Type B pancreatic cell (in vitro differentiated cells): ENCODE measurements at regions not wholly inside any gene's neighbourhood (a gene's known extent, or its start where the extent isn't known, plus 50 kb on each side); places are given as distances from the start of the nearest gene placed in this dataset.

Experiments
- DNase-seq: peaks from one replicate; pipeline ENCODE4 v3.0.0; 2021; ENCODE audit warnings: mixed read lengths; ENCODE audit not compliant: unreplicated experiment; ENCODE audit errors: extremely low spot score
- H3K27ac Mint-ChIP-seq: 2 replicates; pipeline ENCODE4 v1.8.0; 2021; ENCODE audit warnings: mild to moderate bottlenecking, mixed read lengths
- H3K27me3 Mint-ChIP-seq: 2 replicates; pipeline ENCODE4 v1.8.0; 2021; ENCODE audit warnings: mixed read lengths
- H3K36me3 Mint-ChIP-seq: 2 replicates; pipeline ENCODE4 v1.8.0; 2021; ENCODE audit warnings: mixed read lengths
- H3K4me1 Mint-ChIP-seq: one replicate; pipeline ENCODE4 v1.8.0; 2021; ENCODE audit warnings: mixed read lengths; ENCODE audit not compliant: unreplicated experiment
- H3K4me3 Mint-ChIP-seq: 2 replicates; pipeline ENCODE4 v1.8.0; 2021; ENCODE audit warnings: mild to moderate bottlenecking, mixed read lengths
- H3K9me3 Mint-ChIP-seq: 2 replicates; pipeline ENCODE4 v1.8.0; 2021; ENCODE audit warnings: mixed read lengths
- TF ChIP-seq, protein P1 (sequence below): fragments of 200-600 bp; sonication (generic); conservative IDR thresholded peaks from 2 replicates; pipeline ENCODE4 v1.5.0; 2021; ENCODE audit warnings: antibody characterized with exemption, mild to moderate bottlenecking

DNA sequence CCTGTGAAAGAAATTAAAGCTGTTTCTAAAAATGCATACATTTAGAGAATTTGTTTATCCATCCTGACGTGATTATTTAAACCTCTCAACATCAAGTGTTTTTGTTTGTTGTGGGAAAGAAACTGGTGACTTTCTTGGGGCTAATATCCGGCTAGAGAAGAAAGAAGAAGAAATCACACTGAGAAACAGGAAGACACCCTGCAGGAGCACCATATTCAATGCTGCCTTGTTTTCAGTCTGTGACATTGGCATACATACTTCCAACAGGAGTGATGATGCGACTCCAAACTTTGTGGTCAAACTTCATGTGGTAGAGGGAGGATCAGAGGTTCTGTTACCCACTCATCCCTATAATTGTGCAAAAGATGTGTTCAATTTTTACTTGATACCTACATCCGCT, 997.6 kb upstream of the CITED2 start:
- Mint-ChIP-seq H3K27me3 (no peaks in the 10 kb centered on the region), H3K9me3 (no peaks in the 10 kb centered on the region), H3K4me3 (no peak overlapping the region), H3K4me1 (no peaks in the 10 kb centered on the region), H3K27ac (no peak overlapping the region), H3K36me3 (no peaks in the 10 kb centered on the region)
- DNase-seq, result no peak
- TF ChIP-seq, protein P1, sequence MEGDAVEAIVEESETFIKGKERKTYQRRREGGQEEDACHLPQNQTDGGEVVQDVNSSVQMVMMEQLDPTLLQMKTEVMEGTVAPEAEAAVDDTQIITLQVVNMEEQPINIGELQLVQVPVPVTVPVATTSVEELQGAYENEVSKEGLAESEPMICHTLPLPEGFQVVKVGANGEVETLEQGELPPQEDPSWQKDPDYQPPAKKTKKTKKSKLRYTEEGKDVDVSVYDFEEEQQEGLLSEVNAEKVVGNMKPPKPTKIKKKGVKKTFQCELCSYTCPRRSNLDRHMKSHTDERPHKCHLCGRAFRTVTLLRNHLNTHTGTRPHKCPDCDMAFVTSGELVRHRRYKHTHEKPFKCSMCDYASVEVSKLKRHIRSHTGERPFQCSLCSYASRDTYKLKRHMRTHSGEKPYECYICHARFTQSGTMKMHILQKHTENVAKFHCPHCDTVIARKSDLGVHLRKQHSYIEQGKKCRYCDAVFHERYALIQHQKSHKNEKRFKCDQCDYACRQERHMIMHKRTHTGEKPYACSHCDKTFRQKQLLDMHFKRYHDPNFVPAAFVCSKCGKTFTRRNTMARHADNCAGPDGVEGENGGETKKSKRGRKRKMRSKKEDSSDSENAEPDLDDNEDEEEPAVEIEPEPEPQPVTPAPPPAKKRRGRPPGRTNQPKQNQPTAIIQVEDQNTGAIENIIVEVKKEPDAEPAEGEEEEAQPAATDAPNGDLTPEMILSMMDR, result no peak

DNA sequence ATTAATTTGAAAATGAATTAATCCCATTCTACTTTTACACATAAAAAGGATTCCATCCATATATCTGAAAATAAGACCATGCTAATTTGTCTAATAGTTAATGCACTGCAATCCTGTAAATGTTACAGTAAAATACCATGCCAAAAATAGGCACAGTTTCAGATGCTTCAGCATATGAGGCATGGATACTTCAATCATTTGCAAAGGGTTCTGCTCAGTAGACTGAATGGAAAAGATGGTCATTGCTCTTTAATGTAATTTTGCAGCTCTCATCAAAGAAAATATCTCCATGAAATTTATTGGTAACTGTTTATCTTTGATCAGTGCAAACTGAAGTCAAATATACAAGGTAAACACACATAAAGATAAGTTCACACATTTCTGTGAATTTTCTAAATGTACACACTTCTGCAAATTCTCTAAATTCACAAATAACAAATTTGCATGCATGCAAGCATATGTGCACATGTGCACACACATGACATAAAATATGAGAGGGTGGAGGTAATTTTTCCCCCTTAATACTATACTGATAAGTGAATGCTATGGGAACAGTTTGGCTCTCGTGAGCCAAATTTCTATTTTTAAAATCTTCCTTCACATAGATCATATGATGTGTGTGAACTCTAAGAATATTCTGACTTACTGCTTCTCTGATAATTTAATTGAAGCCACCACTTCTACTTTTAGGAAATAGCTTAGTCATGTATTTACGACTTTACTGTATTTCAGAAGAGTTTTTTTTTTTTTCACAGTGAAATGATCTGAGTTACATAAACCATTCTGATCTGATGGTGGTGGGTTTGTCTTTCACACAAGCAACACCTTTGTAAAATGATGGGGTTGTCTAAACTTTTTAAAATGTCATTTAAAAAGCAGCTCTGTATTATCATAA, 996.8 kb upstream of the CITED2 start:
- no peak for DNase-seq
- H3K9me3 Mint-ChIP-seq, result no peaks in the 10 kb centered on the region
- H3K36me3 Mint-ChIP-seq, result no peaks in the 10 kb centered on the region
- no peaks in the 10 kb centered on the region for H3K27me3 Mint-ChIP-seq
- no peaks in the 10 kb centered on the region for H3K4me1 Mint-ChIP-seq
- TF ChIP-seq, protein P1, result no peak
- H3K27ac Mint-ChIP-seq, result no peak overlapping the region
- H3K4me3 Mint-ChIP-seq, result no peak overlapping the region

DNA sequence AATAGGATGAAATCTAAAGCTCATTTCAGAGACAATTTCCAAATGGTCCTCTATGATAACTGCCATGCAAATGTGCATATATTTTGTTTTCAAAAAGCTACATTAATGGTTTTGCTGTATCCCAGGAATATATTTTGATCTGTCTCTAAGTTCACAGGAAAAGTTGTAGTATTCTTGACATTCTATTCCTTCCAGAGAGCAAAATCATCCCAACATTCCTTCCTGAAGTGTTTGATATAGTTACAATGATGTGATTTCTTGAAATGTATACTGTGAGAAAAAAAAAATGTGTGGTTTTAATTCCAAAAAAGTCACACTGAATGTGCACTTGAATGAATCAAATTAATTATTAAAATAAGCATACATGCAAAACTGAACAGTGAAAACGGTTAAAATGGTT, 996.0 kb upstream of the CITED2 start:
- Mint-ChIP-seq H3K27me3 (no peaks in the 10 kb centered on the region), H3K27ac (no peak overlapping the region), H3K9me3 (peaks cover 7% of the 10 kb centered on the region), H3K4me3 (no peak overlapping the region), H3K36me3 (no peaks in the 10 kb centered on the region), H3K4me1 (no peaks in the 10 kb centered on the region)
- TF ChIP-seq, protein P1, result no peak
- DNase-seq, result no peak

DNA sequence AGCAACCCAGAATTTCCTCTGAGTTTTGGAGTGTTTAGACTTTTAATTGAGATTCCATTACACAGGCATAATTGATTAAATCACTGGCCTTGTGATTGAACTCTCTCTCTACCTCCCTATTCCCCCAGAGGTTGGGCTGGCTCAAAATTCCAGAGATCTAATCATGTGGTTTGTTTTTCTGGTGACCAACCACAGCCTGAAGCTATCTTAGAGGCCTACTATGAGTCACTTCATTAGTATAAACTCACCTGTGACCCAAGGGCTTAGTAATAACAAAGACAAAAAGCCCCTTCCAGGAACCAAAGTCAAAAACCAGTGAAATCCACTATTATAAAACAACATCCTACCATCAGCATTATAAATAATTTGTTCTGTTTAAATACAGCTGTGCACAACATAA, 992.5 kb upstream of the CITED2 start:
- Mint-ChIP-seq H3K4me1 (no peaks in the 10 kb centered on the region), H3K9me3 (peaks cover 8% of the 10 kb centered on the region), H3K27ac (no peak overlapping the region), H3K36me3 (peaks cover 3% of the 10 kb centered on the region), H3K27me3 (no peaks in the 10 kb centered on the region), H3K4me3 (no peak overlapping the region)
- no peak for DNase-seq
- TF ChIP-seq, protein P1, result no peak

DNA sequence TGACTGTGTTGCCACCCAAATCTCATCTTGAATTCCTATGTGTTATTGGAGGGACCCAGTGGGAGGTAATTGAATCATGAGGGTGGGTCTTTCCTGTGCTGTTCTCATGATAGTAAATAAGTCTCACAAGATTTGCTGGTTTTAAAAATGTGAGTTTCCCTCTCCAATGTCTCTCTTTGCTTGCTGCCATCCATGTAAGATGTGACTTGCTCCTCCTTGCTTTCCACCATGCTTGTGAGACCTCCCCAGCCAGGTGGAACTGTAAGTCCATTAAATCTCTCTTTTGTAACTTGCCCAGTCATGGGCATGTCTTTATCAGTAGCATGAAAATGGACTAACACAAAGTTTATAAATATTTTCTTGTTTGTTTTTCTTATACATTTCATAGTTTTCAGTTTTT, 990.5 kb upstream of the CITED2 start:
- Mint-ChIP-seq H3K9me3 (peaks cover 8% of the 10 kb centered on the region), H3K27ac (no peak overlapping the region), H3K36me3 (peaks cover 3% of the 10 kb centered on the region), H3K4me1 (peaks cover 8% of the 10 kb centered on the region), H3K27me3 (no peaks in the 10 kb centered on the region), H3K4me3 (no peak overlapping the region)
- no peak for DNase-seq
- TF ChIP-seq, protein P1, result no peak
